GM18508 (cell line): ENCODE measurements at regions not wholly inside any gene's neighbourhood (a gene's known extent, or its start where the extent isn't known, plus 50 kb on each side); places are given as distances from the start of the nearest gene placed in this dataset.

ENCODE experiments used
- ATAC-seq: cut with Tn5 transposase; IDR thresholded peaks from one replicate; pipeline ENCODE4 v1.9.1; 2021; ENCODE audit warnings: moderate number of reproducible peaks; ENCODE audit not compliant: insufficient read depth, unreplicated experiment

DNA sequence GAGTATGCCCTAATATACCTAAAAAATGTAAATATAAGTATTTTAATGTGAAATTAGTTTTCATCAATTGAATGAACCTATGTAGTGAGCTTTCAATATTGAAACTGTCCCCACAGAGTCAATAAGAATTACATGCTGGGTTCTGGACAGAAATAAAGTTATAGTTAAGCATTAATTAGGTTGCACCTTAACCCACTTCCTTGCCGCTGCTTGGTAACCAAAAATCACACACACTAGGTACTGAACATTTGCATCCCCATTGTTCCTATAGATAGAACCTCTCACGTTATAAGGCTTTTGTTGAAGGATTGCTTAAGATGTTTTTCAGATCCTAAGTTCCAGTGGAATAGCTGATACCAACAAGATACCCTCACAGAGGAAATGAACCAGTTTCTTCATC lies 237.1 kb upstream of the OPRM1 start:
- ATAC-seq, result no peak

DNA sequence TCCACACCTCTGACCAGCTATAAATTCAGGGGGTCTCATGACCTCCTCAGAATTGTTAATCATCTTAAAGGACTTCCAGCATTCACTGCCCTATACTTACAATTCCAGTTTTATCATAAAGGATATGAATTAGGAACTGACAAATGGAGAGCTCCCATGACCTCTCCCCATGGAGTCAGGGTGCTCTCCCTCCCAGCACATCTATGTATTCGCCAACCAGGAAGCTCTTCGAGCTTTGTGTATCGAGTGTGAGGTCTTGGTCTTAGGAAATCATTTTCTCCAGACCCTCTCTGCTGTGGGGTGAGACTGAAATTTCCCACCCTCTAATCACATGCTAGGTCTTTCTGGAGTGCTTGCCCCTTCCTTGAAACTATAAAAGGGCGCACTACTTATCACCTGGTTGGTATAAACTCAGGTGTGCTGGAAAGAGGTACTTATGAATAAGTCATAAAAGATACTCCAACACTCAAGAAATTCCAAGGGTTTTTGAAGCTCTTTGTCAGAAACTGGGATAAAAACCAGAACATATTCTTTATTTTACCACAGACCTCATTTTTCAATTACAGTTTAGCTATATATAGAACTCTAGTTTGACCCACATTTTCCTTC lies 238.4 kb upstream of the OPRM1 start:
- ATAC-seq, result no peak

- no peak for ATAC-seq
Observed at GRCh38 chr6:153790876-153791473, 248.1 kb upstream of the OPRM1 start.

DNA sequence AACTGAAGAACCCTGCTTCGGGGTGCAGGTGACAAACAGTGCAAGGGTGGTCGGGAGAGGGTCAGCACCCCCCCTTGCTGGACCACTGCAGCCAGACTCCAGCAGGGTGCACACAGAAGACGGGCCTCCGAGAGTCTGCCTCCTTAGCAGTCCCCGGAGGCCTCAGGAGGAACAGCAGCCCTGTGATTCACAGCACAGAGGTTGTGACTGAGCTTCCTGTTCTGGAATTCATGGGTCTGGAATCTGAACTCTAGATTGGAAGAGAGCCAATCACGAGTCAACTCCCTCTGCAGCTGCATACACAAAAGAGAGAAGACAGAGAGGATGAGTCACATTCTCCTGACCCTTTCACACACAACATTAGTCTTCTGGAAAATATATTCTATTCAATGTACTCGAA lies 249.0 kb upstream of the OPRM1 start:
- no peak for ATAC-seq

DNA sequence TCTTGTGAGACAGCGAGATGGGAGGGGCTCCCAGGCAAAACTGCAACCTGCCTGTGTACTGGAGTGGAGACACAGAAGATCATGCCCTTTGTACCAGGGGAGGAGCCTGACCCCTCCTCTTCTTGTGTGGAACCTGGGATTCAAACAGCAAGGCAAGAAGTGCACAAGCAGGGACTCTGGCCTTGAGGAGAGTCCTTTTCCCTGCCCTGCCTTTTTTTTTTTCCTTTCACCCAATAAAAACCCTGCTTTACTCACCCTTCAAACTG lies 251.8 kb upstream of the OPRM1 start:
- no peak for ATAC-seq

- no peak for ATAC-seq
Observed at GRCh38 chr6:153781306-153781705, 257.7 kb upstream of the OPRM1 start.

GRCh38 chr6:153780011-153780410 lies 259.0 kb upstream of the OPRM1 start:
- ATAC-seq, result no peak

- ATAC-seq, result no peak
Observed at GRCh38 chr6:153778216-153778615, 260.8 kb upstream of the OPRM1 start.

GRCh38 chr6:153771577-153771976 lies 267.5 kb upstream of the OPRM1 start:
- ATAC-seq, result no peak

- ATAC-seq, result no peak
Observed at GRCh38 chr6:153767127-153767526, 271.9 kb upstream of the OPRM1 start.

- no peak for ATAC-seq
Observed at GRCh38 chr6:153758516-153758915, 280.5 kb upstream of the OPRM1 start.

- ATAC-seq, result no peak
Observed at GRCh38 chr6:153735761-153736160, 303.3 kb upstream of the OPRM1 start.

GRCh38 chr6:153729189-153729588 lies 309.9 kb upstream of the OPRM1 start:
- ATAC-seq, result no peak

GRCh38 chr6:153727885-153728284 lies 311.2 kb upstream of the OPRM1 start:
- no peak for ATAC-seq

DNA sequence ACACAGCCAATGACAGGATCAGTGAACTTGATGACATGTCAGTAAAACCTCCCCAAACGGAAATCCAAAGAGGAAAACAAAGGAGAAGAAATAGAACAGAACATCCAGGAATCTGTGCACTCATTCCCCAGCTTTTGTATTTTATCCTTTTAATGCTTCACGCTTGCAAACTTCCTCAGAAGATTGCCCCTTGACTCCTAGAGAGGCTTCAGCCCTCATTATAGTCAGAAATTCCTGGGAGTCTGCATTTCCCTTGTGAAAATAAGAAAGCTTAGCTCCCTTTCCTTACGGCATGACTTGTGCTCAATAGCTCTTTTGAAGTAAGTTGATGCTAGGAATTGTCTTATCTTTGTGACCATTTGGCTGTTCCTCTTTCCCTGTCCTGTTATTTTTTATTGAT lies 313.6 kb upstream of the OPRM1 start:
- no peak for ATAC-seq

DNA sequence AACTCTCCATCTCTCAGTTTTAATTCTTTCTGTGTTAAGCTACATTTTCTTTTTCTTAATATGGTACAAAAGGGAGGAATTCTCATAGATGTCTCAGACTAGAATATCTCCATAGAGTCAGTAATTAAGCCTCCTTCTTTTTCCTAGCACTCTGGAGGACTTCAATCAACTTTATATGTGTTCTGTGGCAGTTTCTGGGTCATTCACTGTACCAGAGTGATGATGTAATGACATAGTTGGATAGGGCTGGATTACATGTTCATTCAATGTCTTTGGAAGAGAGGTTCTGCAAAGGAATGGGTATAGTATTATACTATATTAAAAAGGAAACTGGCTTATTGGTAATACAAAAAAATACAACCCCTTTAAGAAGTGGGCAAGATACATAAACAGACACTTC lies 318.3 kb upstream of the OPRM1 start:
- ATAC-seq, result no peak

GRCh38 chr6:153705429-153705828 lies 333.6 kb upstream of the OPRM1 start:
- ATAC-seq, result no peak

GRCh38 chr6:153702671-153703070 lies 336.4 kb upstream of the OPRM1 start:
- ATAC-seq, result no peak

- ATAC-seq, result no peak
Observed at GRCh38 chr6:153698637-153699036, 340.4 kb upstream of the OPRM1 start.

- no peak for ATAC-seq
Observed at GRCh38 chr6:153698001-153698400, 341.0 kb upstream of the OPRM1 start.

DNA sequence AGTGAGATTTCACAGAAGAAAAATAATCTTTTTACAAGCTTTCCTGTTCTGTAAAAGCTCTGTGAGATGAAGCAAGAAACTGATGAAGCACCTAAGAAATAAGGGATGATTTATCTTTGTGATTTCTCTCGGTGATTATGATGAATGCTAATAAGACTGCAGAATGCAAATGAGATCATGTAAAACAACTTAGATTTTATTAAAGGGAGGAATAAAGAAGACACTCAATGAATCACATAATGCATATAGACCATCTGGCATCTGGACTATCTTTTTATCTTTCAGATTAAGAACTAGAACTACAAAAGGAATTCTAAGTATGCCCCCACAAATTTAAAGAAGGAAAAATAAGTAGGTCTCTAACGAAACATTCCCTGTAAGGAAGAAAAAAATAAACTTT lies 361.5 kb upstream of the OPRM1 start:
- no peak for ATAC-seq

DNA sequence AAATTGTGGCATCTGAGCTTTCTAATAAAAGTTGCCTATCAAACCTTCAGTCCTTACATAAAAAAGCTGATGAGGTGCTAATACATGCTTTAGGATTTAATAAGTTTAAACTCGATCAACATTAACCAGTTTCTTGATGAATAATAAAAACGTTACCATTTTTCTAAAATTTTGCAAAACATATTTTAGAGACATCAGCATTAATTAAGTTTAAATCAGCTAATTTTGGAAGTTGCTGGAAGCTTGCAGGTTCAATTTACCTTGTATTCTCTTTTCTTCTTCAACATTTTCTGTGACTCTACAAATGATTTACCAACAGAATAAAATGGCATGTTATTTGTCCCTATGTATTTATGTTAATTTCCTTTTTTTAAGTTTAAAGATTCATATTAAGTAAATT lies 365.3 kb upstream of the OPRM1 start:
- ATAC-seq, result no peak

DNA sequence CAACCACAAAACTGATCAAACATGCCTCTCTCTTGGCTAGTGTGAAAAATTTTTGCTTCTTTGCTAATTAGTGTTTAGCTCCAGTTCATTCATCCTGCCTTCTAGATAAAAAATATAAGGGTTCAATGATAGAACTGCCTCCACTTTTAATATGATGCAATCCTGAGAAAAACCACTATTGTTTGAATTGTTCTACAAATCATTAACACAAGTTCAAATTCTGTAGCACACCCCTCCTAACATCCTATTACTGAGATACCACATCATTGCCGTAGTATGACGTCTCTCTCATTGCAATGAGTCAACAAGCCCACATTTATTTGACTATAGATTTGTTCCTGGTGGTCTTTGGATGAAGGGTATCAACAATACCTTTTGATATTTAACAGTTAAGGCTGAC lies 365.8 kb upstream of the OPRM1 start:
- no peak for ATAC-seq
